Erythroblast (primary cell): ENCODE measurements at regions not wholly inside any gene's neighbourhood (a gene's known extent, or its start where the extent isn't known, plus 50 kb on each side); places are given as distances from the start of the nearest gene placed in this dataset.

ENCODE experiments used
- DNase-seq, 2 experiments: peaks; one replicate each; lab custom pipeline; 2025; lab: John Stamatoyannopoulos, UW
- GATA1 ChIP-seq: IDR thresholded peaks from 2 replicates; pipeline ENCODE4 v1.6.1; 2011; ENCODE audit warnings: low read depth, mild to moderate bottlenecking, control low read depth, low read length, moderate library complexity
- POLR2A ChIP-seq: IDR thresholded peaks from 2 replicates; pipeline ENCODE4 v1.6.1; 2011; ENCODE audit warnings: mild to moderate bottlenecking, low read length

DNA sequence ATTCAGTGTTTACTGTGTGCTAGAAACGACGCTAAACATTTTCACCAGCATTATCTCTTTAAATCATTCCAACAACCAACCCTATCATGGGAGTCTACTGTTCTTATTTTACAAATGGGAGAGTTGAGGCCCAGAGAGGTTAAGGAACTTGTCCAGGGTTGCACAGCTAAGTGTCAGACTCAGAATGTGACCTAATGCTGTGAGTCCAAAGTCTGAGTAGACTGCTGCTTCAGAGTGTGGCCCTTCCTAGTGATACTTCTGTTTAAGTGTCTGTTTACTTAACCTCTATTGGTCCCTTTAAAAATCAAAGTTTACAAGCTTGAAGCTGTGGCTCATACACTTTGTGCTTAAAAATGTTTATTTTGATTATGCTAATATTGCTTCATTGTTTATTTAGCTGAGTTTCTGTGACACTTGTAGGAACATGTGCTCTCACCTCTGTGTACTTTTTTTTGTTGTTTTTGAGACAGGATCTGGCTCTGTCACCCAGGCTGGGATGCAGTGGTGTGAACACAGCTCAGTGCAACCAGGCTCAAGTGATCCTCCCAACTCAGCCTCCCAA is 84.4 kb upstream of the SYPL1 start:
- DNase-seq, result no peak
- no peak for TF ChIP-seq GATA1
- no peak for TF ChIP-seq POLR2A

DNA sequence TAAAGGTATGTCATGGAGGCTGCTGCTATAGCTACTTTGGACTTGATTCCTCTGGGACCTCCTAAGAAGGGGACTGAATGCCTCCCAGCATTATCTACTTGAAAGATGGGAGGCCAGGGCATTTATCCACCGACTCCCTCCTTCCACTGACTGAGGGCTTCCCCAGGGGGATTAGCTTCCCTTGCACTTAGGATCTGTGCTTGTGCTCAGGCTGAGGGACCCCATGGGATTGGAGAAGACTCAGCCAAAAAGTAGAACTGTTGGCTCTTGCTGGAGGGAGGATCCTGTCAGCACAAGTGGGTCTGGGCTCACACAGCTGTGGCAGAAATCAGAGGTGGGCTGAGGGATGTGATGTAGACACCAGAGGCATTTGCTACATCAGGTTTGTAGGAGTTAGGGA is 81.5 kb upstream of the SYPL1 start:
- TF ChIP-seq GATA1 (no peak), POLR2A (no peak)
- no peak for DNase-seq

DNA sequence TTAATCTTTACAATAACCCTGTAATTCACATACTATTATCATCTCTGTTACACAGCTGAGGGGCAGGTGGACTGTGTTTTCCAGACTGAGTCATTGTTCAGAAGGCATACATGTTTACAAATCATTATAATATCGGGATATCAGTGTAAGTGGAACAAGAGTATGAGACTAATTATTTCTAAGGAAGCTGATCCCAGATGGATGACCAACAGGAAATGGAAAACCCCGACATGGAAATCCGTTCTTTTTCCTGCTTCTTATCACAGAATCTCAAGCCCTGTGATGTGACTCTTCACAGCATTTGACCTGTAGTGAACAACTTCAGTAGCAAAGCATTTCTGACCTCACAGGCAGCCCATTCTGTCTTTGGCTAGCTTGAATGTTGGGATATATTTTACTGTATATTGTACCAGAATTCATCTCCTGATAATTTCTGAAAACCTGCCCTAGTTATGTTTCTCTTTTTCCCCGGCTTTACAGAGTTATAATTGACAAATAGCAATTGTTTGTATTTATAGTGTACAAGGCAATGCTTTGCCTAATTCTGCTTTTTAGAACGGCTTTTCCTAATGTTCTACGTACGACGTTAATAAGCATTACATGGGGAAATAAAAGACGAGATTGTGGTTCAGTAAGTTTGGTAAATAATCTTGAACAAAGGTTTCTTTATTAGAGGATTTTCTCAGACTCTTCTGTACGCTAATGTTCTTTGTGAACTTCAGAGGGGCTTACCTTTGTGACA is 78.6 kb upstream of the SYPL1 start:
- no peak for TF ChIP-seq GATA1
- TF ChIP-seq POLR2A, result no peak
- DNase-seq, result no peak

DNA sequence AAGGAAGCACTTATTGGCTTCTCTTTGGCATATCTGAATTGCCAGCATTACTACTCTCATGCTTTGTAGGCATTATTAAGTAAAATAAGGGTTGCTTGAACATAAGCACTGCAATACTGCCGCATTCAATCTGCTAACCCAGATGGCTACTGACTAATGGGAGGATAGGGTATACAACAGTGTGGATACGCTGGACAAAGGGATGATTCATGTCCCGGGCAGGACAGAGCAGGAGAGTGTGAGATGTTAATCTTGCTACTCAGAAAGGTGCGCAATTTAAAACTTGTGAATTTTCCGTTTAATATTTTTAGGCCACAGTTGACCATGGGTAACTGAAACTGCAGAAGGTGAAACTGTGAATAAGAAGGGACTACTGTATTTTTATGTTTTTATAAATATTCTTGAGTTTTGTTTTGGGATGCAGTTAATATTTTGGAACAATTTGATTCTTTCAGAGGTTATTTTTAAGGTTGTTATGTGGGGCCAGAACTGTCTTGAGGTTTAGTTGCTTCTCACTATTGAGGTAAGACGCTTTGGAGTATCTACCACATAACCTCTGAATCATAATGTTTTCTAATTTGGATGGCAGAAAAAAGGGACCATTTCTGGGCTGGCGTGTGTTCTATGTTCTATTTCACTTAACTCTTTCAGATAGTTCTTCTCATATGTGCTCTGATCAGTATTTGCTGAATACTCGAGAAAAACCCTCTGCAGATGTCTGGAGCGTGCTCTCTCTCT is 75.7 kb upstream of the SYPL1 start:
- TF ChIP-seq GATA1 (no peak), POLR2A (no peak)
- no peak for DNase-seq

DNA sequence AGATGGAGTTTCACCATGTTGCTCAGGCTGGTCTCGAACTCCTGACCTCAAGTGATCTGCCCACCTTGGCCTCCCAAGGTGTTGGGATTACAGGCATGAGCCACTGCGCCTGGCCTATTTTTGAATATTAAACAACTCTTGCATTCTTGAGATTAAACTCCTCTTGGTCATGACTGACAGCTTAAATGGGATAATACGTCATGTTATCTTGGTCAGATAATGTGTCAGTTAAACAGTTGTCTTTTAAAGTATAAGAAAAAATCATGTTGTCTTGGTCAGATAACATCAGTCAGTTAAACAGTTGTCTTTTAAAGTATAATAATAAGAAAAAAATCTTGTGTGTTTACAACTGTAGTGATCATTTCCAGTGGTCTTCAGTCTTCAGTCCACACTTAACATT is 73.6 kb upstream of the SYPL1 start:
- TF ChIP-seq POLR2A, result no peak
- no peak for TF ChIP-seq GATA1
- no peak for DNase-seq

DNA sequence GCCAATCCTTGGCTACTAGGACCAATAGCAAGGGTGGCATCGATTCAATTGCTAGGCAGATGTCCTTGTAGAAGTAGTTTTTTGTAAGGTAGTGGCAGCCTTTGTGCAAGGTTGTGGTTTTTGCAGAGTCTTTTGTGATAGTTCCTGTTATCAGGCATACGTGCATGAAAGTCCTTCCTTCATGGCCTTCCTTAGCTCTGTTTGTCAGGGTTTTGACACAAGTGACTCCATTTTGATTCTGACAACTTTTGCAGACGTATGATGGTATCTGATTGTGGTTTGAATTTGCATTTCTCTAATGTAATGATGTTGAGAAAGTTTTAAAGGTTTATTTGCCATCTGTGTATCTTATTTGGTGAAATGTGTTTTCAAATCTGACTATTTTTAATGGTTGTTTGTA is 71.8 kb upstream of the SYPL1 start:
- TF ChIP-seq GATA1 (no peak), POLR2A (no peak)
- no peak for DNase-seq

DNA sequence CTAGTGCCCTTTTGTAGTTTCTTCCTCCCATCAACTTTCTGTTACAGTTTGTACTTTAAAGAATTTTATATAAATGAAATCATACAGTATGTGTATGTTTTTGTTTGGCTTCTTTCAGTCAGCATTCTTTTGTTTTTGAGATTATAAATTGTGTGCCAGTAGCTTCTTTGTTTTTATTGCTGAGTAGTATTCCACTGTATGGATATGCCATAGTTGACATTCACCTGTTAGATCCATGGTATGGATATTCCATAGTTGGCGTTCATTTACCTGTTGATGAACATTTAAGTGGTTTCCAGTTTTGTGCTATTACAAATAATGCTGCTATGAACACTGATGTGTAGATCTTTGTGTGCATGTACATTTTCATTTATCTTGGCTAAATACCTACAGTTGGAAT is 70.8 kb upstream of the SYPL1 start:
- TF ChIP-seq GATA1 (no peak), POLR2A (no peak)
- no peak for DNase-seq

DNA sequence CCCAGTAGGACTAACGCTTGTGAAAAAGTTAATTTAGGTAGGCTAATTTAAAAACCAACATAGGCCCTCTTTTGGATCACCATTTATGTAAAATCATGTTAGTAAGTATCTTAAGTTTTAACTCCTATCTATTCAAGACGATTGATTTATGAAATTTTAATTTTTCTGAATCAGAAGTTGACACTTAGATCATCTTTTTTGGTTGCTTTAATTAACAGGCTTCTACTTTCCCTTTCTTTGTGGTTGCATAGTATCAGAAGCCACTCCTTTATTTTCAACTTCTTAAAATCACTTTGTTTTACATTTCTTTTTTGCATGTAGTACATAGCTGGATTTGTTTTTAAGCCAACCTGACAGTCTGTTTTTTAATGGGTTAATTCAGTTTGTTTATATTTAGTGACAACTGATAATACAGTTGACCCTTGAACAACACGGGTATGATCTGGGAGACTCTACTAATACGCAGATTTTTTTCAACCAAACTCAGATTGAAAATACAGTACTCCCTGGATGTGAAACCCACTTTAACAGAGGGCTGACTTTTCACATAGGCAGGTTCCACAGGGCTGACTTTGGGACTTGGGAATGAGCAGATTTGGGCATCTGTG is 69.7 kb upstream of the SYPL1 start:
- DNase-seq, result no peak
- TF ChIP-seq POLR2A, result no peak
- TF ChIP-seq GATA1, result no peak

DNA sequence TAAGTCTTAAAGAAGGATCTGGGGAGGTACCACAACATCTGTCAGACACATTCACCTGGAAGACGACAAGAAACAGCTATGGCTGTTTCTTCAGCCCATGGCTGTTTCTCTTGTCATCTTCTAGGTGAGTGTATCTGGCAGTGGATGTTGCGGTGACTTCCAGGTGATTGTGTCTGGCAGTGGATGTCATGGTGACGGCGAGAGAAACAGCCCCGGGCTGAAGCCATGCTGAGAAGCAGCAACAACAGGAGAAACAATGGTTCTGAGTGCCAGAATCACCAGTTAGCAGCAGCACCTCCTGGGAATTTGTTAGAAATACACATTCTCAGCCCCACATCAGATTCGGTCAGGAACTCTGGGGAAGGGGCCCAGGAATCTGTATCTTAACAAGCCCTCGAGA is 68.6 kb upstream of the SYPL1 start:
- TF ChIP-seq POLR2A, result no peak
- TF ChIP-seq GATA1, result no peak
- DNase-seq, result no peak

DNA sequence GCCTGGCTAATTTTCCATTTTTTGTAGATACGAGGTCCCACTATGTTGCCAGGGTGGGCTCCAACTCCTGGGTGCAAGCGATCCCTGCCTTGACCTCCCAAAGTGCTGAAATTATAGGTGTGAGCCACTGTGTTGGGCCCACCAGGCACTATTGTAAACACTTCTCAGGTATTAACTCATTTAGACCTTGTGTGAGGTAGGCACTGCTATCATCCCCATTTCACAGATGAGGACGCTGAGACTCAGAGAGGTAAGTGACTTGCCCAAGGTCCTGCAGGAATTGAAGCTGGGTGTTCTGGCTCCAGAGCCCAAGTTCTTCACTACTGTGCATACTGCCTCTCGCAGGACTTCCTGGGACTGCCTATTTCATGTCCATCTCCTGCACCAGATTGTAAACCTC is 67.1 kb upstream of the SYPL1 start:
- no peak for TF ChIP-seq POLR2A
- no peak for TF ChIP-seq GATA1
- no peak for DNase-seq

DNA sequence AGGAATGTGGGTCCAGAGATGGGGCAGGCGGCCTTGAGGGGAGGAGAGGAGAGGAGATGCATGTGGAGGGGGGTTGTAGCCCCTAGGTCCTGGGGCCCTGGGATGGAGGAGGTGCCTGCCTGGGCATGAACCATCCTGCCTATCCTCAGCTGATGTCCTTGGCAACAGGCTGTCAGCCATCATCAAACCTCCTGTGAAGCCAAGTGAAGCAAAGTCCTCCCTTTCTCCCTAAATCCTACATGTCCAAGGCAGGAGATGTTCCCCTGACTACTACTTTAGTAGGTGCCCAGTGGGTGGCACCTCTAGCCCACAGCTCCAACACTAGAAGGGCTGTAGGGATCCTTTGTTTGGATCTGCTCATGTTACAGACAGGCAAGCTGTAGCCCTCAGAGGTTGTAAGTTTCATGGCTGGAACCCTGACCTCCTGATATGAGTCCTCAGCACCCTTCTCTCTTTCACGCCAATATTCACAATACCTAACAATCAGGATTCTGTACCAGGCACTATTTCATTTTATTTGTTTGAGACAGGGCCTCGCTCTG is 66.6 kb upstream of the SYPL1 start:
- TF ChIP-seq POLR2A (no peak), GATA1 (no peak)
- DNase-seq, result no peak

DNA sequence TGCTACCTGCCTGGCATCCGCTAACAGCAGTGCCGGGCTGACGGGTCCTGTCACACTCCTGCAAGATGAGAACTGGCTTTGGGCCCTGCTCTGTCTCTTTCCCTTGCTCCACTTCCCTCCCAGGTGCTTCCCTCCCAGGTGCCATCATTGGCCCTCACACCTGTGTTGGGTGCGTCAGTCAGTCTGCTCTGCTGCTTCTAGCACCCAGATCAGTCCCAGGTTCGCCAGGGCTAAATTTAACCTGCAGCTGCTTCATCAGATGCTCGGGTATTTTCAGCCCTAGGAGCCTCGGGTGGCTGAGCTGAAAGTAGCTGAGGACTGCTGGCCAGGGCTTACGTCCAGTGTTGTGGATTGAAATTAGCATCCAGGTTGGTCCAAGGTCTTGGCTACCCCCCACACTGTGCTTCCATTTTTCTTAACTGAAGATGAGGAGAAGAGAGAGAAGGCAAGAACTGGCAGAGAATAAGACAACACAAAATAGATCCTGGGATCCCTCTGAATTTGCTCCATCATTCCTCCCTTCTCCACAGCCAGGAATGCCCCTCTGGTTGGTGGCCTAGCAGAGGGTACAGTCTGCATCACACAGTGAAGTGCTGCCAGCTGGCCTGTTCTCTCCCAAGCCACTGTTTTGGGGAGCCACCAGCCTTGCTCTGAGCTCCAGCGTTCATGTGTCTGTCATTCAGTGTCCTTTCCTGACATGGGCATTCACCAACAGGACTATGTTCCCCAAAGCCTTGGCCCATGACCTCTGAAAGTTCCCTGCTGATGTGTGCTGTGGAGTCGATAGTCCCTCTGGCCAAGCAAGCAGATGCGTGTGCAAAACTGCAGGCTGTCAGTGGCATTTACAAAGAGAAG is 65.9 kb upstream of the SYPL1 start:
- TF ChIP-seq GATA1 (no peak), POLR2A (no peak)
- DNase-seq, result no peak

DNA sequence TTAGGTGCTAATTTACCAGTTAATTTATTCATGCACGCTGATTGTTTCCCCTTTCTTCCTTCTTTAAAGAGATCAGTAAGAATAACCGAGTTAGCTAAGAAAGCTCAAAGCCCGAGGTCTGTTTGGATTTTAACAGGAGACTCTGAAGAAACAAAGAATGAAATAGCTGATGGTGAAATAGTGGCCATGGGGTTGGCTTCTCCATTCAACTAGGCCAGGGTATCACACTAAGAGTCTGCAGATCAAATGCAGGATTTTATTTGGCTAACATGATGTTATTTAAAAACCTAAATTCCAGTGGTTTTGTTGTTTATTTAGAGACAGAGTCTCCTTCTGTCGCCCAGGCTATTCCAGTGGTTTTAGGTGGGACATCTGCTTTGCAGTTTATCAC is 65.2 kb upstream of the SYPL1 start:
- TF ChIP-seq POLR2A, result no peak
- TF ChIP-seq GATA1, result no peak
- no peak for DNase-seq
